ENCODE measurements at regions not wholly inside any gene's neighbourhood (a gene's known extent, or its start where the extent isn't known, plus 50 kb on each side); places are given as distances from the start of the nearest gene placed in this dataset.

DNA sequence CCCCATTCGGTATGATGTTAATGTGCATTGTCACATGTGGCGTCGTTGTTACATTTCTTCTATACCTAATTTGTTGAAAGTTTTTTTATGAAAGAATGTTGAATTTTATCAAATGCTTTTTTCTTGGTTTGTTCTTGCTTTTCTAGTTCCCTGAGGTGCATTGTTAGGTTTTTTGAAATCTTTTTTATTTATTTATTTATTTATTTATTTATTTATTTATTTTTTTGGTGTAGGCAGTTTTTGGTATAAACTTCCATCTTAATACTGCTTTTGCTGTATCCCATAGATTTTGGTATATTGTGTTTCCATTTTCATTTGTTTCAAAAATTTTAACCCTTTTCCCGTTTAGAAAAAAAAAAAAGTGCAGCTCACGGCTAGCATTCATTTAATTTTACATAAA is 121.1 kb upstream of the HMGA2 start:
- no peak overlapping the region for H3K27ac ChIP-seq (ENCODE audit: low read depth in 1 of 2, low read length in 1 of 2)
- H3K27me3 ChIP-seq (ENCODE audit: control insufficient read depth in 2 of 2, insufficient read depth in 1 of 2, low read length in 1 of 2) = no peaks in the 10 kb centered on the region
- H3K9me3 ChIP-seq (ENCODE audit: control insufficient read depth in 2 of 2, insufficient read depth in 1 of 2, low read length in 1 of 2) = no peaks in the 10 kb centered on the region
- no peak overlapping the region for H3K4me3 ChIP-seq (ENCODE audit: low read length in 2 of 2)
- WGBS = 98% methylated on average over 5 of the region's 5 CpGs
- no peak for DNase-seq (ENCODE audit: low read depth in 6 of 9, low spot score in 9 of 9)
- H3K36me3 ChIP-seq (ENCODE audit: control insufficient read depth in 2 of 2, insufficient read depth in 2 of 2, low read length in 1 of 2) = no peaks in the 10 kb centered on the region
- H3K4me1 ChIP-seq (ENCODE audit: control insufficient read depth in 2 of 2, insufficient read depth in 2 of 2, low read length in 2 of 2) = no peaks in the 10 kb centered on the region

DNA sequence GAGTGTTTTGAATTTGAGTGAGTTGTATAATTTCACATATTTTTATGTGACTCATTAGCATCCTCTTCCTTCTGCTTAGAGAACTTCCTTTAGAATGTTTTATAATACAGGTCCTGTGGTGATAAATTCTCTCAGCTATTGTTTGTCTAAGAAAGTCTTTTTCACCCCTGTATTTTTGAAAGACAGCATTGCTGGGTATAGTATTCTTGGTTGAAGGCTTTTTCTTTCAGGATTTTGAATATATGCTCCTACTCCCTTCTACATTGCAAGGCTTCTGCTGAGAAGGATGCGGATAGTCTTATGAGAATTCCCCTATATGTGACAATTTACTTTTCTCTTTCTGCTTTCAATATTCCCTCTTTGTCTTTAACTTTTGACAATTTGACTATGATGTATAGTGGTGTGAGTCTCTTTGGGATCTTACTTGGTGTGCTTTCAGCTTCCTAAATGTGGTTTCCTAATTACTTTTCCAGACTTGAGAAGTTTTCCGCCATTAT is 118.9 kb upstream of the HMGA2 start:
- Histone ChIP-seq H3K27me3 (ENCODE audit: control insufficient read depth in 2 of 2, insufficient read depth in 1 of 2, low read length in 1 of 2) (no peaks in the 10 kb centered on the region), H3K36me3 (ENCODE audit: control insufficient read depth in 2 of 2, insufficient read depth in 2 of 2, low read length in 1 of 2) (no peaks in the 10 kb centered on the region)

DNA sequence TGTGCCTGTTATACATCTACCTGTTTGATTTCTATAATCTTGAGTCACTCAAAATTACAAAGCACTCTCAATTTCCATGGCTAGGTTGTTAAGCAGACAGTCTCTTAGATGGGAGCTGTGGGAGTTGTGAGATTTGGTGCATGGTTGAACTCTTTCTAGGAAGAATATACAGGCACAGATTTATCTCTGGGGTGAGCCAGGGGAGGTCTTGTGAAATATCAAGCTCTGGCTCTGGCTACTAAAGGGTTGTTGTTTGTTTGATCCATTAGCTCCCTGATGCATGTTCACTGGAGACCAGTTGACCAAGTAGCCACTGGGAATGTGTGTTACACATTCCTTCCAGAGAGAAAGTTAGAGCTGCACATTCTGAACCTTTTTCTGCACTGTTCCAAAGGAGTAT is 117.2 kb upstream of the HMGA2 start:
- Histone ChIP-seq H3K27ac (ENCODE audit: low read depth in 1 of 2, low read length in 1 of 2) (no peak overlapping the region), H3K9me3 (ENCODE audit: control insufficient read depth in 2 of 2, insufficient read depth in 1 of 2, low read length in 1 of 2) (no peaks in the 10 kb centered on the region)

More for the DNA sequence above, 118.9 kb upstream of the HMGA2 start:
- Histone ChIP-seq H3K4me1 (ENCODE audit: control insufficient read depth in 2 of 2, insufficient read depth in 2 of 2, low read length in 2 of 2) (no peaks in the 10 kb centered on the region), H3K9me3 (ENCODE audit: control insufficient read depth in 2 of 2, insufficient read depth in 1 of 2, low read length in 1 of 2) (no peaks in the 10 kb centered on the region), H3K27ac (ENCODE audit: low read depth in 1 of 2, low read length in 1 of 2) (no peak overlapping the region), H3K4me3 (ENCODE audit: low read length in 2 of 2) (no peak overlapping the region)
- no peak for DNase-seq (ENCODE audit: low read depth in 6 of 9, low spot score in 9 of 9)
- WGBS = 95% methylated on average over 2 of the region's 2 CpGs

DNA sequence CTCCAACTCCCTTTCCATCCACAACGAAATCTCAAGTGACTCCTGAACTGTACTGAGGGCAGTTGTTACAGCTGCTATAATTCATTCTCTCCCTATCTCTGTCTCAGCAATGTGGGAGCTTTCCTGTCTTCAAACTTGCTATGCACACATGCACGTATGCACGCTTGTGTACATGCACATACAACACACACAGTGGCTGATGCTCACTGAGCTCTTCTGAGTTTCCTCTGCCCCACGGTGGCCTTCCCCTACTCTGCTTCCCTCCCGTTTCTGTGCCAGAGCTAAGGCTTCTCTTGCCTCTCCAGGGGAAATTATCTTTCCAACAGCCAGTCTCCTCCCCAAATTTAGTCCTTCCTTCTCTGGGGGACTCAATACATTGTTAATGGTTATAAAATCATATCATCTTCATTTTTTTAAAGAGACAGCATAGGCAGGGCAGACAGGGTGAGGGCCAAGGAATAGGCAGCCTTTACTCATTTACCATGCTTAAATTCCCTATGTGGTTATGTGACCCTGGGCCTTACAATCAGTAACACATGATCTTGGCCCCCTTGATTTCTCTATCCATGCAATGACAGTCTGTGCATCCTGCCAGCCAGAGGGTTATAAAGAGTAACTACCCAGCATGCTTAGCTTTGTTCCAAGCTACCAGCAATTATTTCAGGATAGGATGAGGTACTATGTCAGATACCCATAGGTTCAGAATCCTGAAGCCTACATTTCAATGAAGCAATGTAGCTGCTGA is 111.9 kb upstream of the HMGA2 start:
- 91% methylated on average over 5 of the region's 5 CpGs for WGBS
- Histone ChIP-seq H3K9me3 (ENCODE audit: control insufficient read depth in 2 of 2, insufficient read depth in 1 of 2, low read length in 1 of 2) (no peaks in the 10 kb centered on the region), H3K27me3 (ENCODE audit: control insufficient read depth in 2 of 2, insufficient read depth in 1 of 2, low read length in 1 of 2) (no peaks in the 10 kb centered on the region), H3K27ac (ENCODE audit: low read depth in 1 of 2, low read length in 1 of 2) (no peak overlapping the region), H3K4me3 (ENCODE audit: low read length in 2 of 2) (no peak overlapping the region), H3K4me1 (ENCODE audit: control insufficient read depth in 2 of 2, insufficient read depth in 2 of 2, low read length in 2 of 2) (no peaks in the 10 kb centered on the region), H3K36me3 (ENCODE audit: control insufficient read depth in 2 of 2, insufficient read depth in 2 of 2, low read length in 1 of 2) (no peaks in the 10 kb centered on the region)
- DNase-seq (ENCODE audit: low read depth in 6 of 9, low spot score in 9 of 9) = no peak

More for the DNA sequence above, 117.2 kb upstream of the HMGA2 start:
- no peaks in the 10 kb centered on the region for H3K4me1 ChIP-seq (ENCODE audit: control insufficient read depth in 2 of 2, insufficient read depth in 2 of 2, low read length in 2 of 2)
- H3K4me3 ChIP-seq (ENCODE audit: low read length in 2 of 2) = no peak overlapping the region
- no peaks in the 10 kb centered on the region for H3K27me3 ChIP-seq (ENCODE audit: control insufficient read depth in 2 of 2, insufficient read depth in 1 of 2, low read length in 1 of 2)
- no peak for DNase-seq (ENCODE audit: low read depth in 6 of 9, low spot score in 9 of 9)
- no peaks in the 10 kb centered on the region for H3K36me3 ChIP-seq (ENCODE audit: control insufficient read depth in 2 of 2, insufficient read depth in 2 of 2, low read length in 1 of 2)

DNA sequence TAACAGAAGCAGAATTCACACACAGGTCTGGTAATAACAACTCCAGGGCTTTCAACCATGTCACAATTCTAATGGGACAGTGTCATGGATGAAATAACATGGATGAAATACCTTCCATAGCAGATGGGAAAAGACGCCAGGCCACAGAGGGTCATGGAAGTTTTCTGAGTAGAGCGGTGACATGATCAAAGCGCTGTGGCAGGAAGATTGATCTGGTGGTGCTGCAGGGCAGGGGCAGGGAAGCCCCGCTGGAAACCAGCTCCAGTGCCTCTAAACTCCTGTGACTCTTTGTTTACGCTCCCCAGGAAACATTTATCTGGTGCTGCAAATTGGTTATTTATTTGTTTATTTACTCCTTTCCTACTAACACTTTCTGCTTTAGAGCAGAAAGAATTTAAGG is 108.3 kb upstream of the HMGA2 start:
- Histone ChIP-seq H3K4me1 (ENCODE audit: control insufficient read depth in 2 of 2, insufficient read depth in 2 of 2, low read length in 2 of 2) (no peaks in the 10 kb centered on the region), H3K36me3 (ENCODE audit: control insufficient read depth in 2 of 2, insufficient read depth in 2 of 2, low read length in 1 of 2) (no peaks in the 10 kb centered on the region), H3K27me3 (ENCODE audit: control insufficient read depth in 2 of 2, insufficient read depth in 1 of 2, low read length in 1 of 2) (no peaks in the 10 kb centered on the region), H3K4me3 (ENCODE audit: low read length in 2 of 2) (no peak overlapping the region), H3K27ac (ENCODE audit: low read depth in 1 of 2, low read length in 1 of 2) (no peak overlapping the region), H3K9me3 (ENCODE audit: control insufficient read depth in 2 of 2, insufficient read depth in 1 of 2, low read length in 1 of 2) (no peaks in the 10 kb centered on the region)
- DNase-seq (ENCODE audit: low read depth in 6 of 9, low spot score in 9 of 9) = no peak
- 88% methylated on average over 5 of the region's 5 CpGs for WGBS

DNA sequence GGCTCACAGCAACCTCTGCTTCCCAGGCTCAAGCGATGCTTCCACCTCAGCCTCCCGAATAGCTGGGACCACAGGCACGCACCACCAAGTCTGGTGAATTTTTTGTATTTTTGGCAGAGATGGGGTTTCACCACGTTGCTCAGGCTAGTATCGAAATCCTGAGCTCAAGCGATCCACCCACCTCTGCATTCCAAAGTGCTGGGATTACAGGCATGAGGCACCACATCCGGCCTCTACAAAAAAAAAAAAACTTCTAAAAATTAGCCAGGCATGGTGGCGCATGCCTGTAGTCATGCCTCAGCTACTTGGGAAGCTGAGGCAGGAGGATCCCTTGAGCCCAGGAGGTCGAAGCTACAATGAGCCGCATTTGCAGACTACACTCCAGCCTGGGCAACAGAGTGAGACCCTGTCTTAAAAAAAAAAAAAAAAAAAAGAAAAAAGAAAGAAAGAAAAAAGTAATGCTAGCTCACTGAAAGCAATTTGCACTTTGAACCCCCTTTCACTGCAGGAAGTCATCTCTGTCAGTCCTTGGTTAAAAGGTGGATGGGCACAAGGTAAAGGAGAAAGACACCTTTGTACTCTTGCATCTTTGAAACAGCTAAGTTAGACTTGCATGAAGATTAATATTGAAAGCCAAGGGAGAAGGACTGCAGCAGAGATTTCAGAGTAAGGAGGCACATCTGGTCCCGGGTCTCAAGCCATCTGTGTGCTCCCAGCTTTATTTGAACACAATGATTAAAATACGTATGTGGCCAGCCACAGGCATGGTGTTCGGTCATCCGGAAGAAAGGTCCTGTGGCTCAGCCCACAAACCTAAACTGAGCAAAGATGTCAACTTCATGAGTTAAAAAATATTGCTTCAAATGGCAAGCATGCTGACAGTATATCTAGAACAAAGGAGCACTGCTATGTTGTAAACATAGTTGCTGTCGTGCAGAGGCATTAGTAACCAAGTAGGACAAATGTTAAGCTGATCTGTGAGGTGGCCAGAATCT is 103.8 kb upstream of the HMGA2 start:
- H3K9me3 ChIP-seq (ENCODE audit: control insufficient read depth in 2 of 2, insufficient read depth in 1 of 2, low read length in 1 of 2) = no peaks in the 10 kb centered on the region
- no peaks in the 10 kb centered on the region for H3K4me1 ChIP-seq (ENCODE audit: control insufficient read depth in 2 of 2, insufficient read depth in 2 of 2, low read length in 2 of 2)
- H3K36me3 ChIP-seq (ENCODE audit: control insufficient read depth in 2 of 2, insufficient read depth in 2 of 2, low read length in 1 of 2) = no peaks in the 10 kb centered on the region
- 95% methylated on average over 15 of the region's 15 CpGs for WGBS
- no peak overlapping the region for H3K4me3 ChIP-seq (ENCODE audit: low read length in 2 of 2)
- H3K27ac ChIP-seq (ENCODE audit: low read depth in 1 of 2, low read length in 1 of 2) = no peak overlapping the region
- H3K27me3 ChIP-seq (ENCODE audit: control insufficient read depth in 2 of 2, insufficient read depth in 1 of 2, low read length in 1 of 2) = peaks cover 0 to 2% of the 10 kb centered on the region in 2 donors
- DNase-seq (ENCODE audit: low read depth in 6 of 9, low spot score in 9 of 9) = no peak

DNA sequence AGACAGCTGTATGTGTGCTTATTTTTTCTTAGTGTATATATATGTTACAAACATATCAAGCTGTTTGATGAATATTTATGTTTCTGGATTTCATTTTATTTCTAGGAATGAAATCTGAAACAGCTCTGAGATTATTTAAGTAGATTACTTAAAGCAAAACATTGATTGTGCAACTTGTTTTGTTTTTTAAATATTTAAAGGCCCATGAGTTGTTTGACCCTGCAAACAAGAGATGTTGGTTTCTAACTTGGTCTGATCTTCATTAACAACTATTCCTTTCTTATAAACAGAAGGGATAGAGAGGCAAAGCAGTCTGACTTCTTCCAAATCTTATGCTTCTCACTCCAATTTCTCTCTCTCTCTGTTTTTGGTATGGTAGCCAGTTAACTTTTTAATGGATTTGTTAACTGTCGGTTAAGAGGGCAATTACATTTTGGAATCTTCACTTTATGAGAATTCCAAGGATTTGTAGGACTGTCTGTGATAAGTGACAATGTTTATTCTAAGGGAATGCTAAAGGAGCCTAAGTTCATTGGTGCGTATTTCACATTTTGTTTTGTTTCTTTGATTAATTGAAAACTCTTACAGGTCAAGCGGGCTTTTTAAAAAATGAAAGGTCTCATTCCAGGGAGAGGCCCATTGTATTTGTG is 102.6 kb upstream of the HMGA2 start:
- H3K27me3 ChIP-seq (ENCODE audit: control insufficient read depth in 2 of 2, insufficient read depth in 1 of 2, low read length in 1 of 2) = peaks cover under 1 to 2% of the 10 kb centered on the region in 2 donors
- H3K27ac ChIP-seq (ENCODE audit: low read depth in 1 of 2, low read length in 1 of 2) = no peak overlapping the region
- 85% methylated on average over 3 of the region's 3 CpGs for WGBS
- H3K9me3 ChIP-seq (ENCODE audit: control insufficient read depth in 2 of 2, insufficient read depth in 1 of 2, low read length in 1 of 2) = no peaks in the 10 kb centered on the region
- DNase-seq (ENCODE audit: low read depth in 6 of 9, low spot score in 9 of 9) = no peak
- H3K36me3 ChIP-seq (ENCODE audit: control insufficient read depth in 2 of 2, insufficient read depth in 2 of 2, low read length in 1 of 2) = no peaks in the 10 kb centered on the region
- H3K4me1 ChIP-seq (ENCODE audit: control insufficient read depth in 2 of 2, insufficient read depth in 2 of 2, low read length in 2 of 2) = no peaks in the 10 kb centered on the region
- no peak overlapping the region for H3K4me3 ChIP-seq (ENCODE audit: low read length in 2 of 2)

DNA sequence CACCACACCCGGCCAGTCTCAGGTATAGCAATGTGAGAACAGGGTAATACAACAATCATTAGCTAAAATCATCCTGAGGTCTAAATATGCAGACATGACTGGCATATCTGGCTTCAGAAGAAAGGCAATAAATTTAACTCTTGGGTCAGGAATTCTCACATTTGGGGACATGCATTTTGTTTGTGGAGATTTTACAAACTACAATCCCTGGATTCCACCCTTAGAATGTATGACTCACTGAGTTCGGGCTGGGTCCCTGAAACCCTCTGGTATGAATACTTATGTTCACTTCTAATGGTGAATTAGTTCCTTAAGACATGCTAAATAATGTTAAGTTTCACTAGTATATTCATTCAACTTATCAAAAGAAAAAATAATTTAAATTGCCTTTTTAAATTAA is 98.9 kb upstream of the HMGA2 start:
- 96% methylated on average over 2 of the region's 2 CpGs for WGBS
- Histone ChIP-seq H3K36me3 (ENCODE audit: control insufficient read depth in 2 of 2, insufficient read depth in 2 of 2, low read length in 1 of 2) (no peaks in the 10 kb centered on the region), H3K27me3 (ENCODE audit: control insufficient read depth in 2 of 2, insufficient read depth in 1 of 2, low read length in 1 of 2) (peaks cover 16 to 37% of the 10 kb centered on the region in 2 donors), H3K4me3 (ENCODE audit: low read length in 2 of 2) (no peak overlapping the region), H3K4me1 (ENCODE audit: control insufficient read depth in 2 of 2, insufficient read depth in 2 of 2, low read length in 2 of 2) (peaks cover 0 to 9% of the 10 kb centered on the region in 2 donors), H3K9me3 (ENCODE audit: control insufficient read depth in 2 of 2, insufficient read depth in 1 of 2, low read length in 1 of 2) (no peaks in the 10 kb centered on the region), H3K27ac (ENCODE audit: low read depth in 1 of 2, low read length in 1 of 2) (no peak overlapping the region)
- DNase-seq (ENCODE audit: low read depth in 6 of 9, low spot score in 9 of 9) = no peak

All from thymus (tissue), 11 donors.